ENCODE measurements at regions not wholly inside any gene's neighbourhood (a gene's known extent, or its start where the extent isn't known, plus 50 kb on each side); places are given as distances from the start of the nearest gene placed in this dataset.

DNA sequence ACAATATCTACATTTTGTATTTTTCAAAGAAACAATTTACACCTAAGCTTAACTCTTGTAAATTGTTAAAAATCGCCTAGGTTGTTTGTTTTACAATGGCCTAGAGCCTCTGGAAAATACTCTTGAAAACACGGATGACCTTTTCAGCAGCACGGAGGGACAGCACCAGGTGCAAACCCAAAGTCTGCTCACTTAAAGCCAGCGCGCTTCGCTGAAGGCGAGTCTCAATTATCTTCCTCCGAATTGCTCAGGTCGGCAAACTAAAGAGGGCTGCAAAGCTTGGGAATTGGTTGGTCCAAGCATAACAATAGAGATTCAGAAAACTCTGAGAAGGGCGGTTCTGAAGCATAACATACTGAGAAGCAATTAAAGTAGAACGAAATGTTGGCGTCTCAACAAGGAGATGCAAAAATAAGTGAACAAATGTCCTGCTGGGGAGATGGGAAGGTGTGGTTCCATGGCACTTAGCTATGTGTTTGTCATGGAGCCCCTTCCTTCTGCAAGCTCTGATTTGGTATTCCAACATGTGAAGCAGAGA, 139.9 kb upstream of the PITRM1 start:
- TF ChIP-seq, protein P1, sequence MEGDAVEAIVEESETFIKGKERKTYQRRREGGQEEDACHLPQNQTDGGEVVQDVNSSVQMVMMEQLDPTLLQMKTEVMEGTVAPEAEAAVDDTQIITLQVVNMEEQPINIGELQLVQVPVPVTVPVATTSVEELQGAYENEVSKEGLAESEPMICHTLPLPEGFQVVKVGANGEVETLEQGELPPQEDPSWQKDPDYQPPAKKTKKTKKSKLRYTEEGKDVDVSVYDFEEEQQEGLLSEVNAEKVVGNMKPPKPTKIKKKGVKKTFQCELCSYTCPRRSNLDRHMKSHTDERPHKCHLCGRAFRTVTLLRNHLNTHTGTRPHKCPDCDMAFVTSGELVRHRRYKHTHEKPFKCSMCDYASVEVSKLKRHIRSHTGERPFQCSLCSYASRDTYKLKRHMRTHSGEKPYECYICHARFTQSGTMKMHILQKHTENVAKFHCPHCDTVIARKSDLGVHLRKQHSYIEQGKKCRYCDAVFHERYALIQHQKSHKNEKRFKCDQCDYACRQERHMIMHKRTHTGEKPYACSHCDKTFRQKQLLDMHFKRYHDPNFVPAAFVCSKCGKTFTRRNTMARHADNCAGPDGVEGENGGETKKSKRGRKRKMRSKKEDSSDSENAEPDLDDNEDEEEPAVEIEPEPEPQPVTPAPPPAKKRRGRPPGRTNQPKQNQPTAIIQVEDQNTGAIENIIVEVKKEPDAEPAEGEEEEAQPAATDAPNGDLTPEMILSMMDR (IDR thresholded peaks at IDR 0.05) = no peak
- TF ChIP-seq EZH2 (IDR thresholded peaks at IDR 0.05; ENCODE audit: borderline replicate concordance, insufficient read depth, low read depth, low read length, poor library complexity, severe bottlenecking) = no peak

Data from B cell (primary cell).